ENCODE measurements at regions not wholly inside any gene's neighbourhood (a gene's known extent, or its start where the extent isn't known, plus 50 kb on each side); places are given as distances from the start of the nearest gene placed in this dataset.
"Not testable (repeated sequence)": the region's sequence is repeated elsewhere in the genome, so short reads cannot be mapped to it uniquely, and the experiment has no call there.

DNA sequence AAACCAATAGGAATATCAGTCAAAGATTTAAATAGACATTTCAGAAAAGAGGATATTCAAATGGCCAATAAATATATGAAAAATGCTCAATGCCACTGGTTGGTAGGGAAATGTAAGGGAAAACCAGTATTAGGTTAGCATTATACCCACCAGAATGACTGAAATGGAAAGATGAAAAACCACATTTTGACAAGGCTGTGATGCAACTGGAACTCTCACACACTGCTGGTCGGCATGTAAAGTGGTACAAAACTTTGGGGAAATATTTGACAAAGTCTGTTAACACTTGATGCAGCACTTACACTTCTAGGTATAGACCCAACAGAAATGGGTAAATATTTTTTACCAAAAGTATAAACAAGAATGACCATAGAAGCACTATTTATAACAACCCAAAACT is 163.2 kb upstream of the C14orf180 start:
- Histone ChIP-seq H3K27ac (ENCODE audit: low read length) (no peak overlapping the region), H3K9me3 (ENCODE audit: low read length) (no peaks in the 10 kb centered on the region), H3K4me3 (ENCODE audit: low read length) (no peak overlapping the region), H3K36me3 (ENCODE audit: insufficient read depth, low read length) (no peaks in the 10 kb centered on the region), H3K79me2 (replicated peaks; ENCODE audit: insufficient read depth, low read length) (no peaks in the 10 kb centered on the region), H3F3A (ENCODE audit: insufficient read depth, low read length, poor library complexity, severe bottlenecking) (no peaks in the 10 kb centered on the region), H2AFZ (ENCODE audit: low read depth, low read length) (no peak overlapping the region), H4K20me1 (ENCODE audit: insufficient read depth) (no peaks in the 10 kb centered on the region), H3K9ac (ENCODE audit: low read length) (no peak overlapping the region), H3K27me3 (ENCODE audit: insufficient read depth, low read depth, low read length) (no peaks in the 10 kb centered on the region), H3K9me2 (ENCODE audit: insufficient read depth, low read length) (no peaks in the 10 kb centered on the region), H3K4me2 (ENCODE audit: low read length) (no peak overlapping the region)
- TF ChIP-seq POLR2AphosphoS5 (IDR thresholded peaks at IDR 0.05) (no peak), MXI1 (conservative IDR thresholded peaks at IDR 0.05; ENCODE audit: poor library complexity, severe bottlenecking) (no peak), RAD21 (conservative IDR thresholded peaks at IDR 0.05) (no peak), TAF1 (IDR thresholded peaks at IDR 0.05; ENCODE audit: low read depth) (no peak), EP300 (conservative IDR thresholded peaks at IDR 0.05; ENCODE audit: poor library complexity, severe bottlenecking) (no peak), EZH2 (IDR thresholded peaks at IDR 0.05; ENCODE audit: borderline replicate concordance, insufficient read depth, low read length, poor library complexity, severe bottlenecking) (no peak), SMC3 (conservative IDR thresholded peaks at IDR 0.05; ENCODE audit: poor library complexity) (no peak)
- TF ChIP-seq, protein P1, sequence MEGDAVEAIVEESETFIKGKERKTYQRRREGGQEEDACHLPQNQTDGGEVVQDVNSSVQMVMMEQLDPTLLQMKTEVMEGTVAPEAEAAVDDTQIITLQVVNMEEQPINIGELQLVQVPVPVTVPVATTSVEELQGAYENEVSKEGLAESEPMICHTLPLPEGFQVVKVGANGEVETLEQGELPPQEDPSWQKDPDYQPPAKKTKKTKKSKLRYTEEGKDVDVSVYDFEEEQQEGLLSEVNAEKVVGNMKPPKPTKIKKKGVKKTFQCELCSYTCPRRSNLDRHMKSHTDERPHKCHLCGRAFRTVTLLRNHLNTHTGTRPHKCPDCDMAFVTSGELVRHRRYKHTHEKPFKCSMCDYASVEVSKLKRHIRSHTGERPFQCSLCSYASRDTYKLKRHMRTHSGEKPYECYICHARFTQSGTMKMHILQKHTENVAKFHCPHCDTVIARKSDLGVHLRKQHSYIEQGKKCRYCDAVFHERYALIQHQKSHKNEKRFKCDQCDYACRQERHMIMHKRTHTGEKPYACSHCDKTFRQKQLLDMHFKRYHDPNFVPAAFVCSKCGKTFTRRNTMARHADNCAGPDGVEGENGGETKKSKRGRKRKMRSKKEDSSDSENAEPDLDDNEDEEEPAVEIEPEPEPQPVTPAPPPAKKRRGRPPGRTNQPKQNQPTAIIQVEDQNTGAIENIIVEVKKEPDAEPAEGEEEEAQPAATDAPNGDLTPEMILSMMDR (IDR thresholded peaks at IDR 0.05; ENCODE audit: poor library complexity, severe bottlenecking): no peak
- TF ChIP-seq, protein P2, sequence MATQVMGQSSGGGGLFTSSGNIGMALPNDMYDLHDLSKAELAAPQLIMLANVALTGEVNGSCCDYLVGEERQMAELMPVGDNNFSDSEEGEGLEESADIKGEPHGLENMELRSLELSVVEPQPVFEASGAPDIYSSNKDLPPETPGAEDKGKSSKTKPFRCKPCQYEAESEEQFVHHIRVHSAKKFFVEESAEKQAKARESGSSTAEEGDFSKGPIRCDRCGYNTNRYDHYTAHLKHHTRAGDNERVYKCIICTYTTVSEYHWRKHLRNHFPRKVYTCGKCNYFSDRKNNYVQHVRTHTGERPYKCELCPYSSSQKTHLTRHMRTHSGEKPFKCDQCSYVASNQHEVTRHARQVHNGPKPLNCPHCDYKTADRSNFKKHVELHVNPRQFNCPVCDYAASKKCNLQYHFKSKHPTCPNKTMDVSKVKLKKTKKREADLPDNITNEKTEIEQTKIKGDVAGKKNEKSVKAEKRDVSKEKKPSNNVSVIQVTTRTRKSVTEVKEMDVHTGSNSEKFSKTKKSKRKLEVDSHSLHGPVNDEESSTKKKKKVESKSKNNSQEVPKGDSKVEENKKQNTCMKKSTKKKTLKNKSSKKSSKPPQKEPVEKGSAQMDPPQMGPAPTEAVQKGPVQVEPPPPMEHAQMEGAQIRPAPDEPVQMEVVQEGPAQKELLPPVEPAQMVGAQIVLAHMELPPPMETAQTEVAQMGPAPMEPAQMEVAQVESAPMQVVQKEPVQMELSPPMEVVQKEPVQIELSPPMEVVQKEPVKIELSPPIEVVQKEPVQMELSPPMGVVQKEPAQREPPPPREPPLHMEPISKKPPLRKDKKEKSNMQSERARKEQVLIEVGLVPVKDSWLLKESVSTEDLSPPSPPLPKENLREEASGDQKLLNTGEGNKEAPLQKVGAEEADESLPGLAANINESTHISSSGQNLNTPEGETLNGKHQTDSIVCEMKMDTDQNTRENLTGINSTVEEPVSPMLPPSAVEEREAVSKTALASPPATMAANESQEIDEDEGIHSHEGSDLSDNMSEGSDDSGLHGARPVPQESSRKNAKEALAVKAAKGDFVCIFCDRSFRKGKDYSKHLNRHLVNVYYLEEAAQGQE (IDR thresholded peaks at IDR 0.05; ENCODE audit: borderline replicate concordance): no peak

DNA sequence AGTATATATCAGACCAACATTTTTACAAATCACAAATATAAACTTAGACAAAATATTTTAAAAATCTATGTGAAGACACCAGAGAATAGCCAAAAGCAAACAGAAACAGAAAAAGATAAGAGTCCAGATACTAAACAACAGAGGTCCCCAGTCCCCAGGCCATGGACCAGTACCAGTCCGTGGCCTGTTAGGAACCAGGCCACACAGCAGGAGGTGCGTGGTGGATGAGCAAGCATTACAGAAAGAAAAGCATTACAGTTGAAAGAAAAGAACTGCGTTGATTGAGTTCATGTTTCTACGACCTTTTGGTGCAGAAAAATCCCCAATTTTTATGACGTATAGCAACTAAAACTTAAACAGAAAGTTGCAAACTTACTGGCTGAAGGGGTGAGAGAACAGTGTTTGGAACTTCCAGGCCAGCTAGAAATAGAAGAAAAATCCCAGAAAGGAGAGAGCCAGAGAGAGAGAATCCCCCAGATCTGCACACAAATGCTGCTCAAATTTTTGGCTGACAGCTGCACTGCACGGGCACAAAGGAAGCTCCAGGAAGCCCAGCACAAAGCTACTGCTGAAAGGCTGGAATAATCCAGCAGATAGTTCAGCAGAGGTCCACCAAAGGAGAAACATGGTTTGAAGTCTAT is 159.6 kb upstream of the C14orf180 start:
- no peak overlapping the region for H3K9ac ChIP-seq (ENCODE audit: low read length)
- no peak overlapping the region for H3K4me2 ChIP-seq (ENCODE audit: low read length)
- TF ChIP-seq EZH2 (IDR thresholded peaks at IDR 0.05; ENCODE audit: borderline replicate concordance, insufficient read depth, low read length, poor library complexity, severe bottlenecking) (no peak), SMC3 (conservative IDR thresholded peaks at IDR 0.05; ENCODE audit: poor library complexity) (no peak), RAD21 (conservative IDR thresholded peaks at IDR 0.05) (no peak)
- no peak overlapping the region for H2AFZ ChIP-seq (ENCODE audit: low read depth, low read length)
- no peaks in the 10 kb centered on the region for H4K20me1 ChIP-seq (ENCODE audit: insufficient read depth)
- no peak overlapping the region for H3K27ac ChIP-seq (ENCODE audit: low read length)
- H3K79me2 ChIP-seq (replicated peaks; ENCODE audit: insufficient read depth, low read length): no peaks in the 10 kb centered on the region
- H3K27me3 ChIP-seq (ENCODE audit: insufficient read depth, low read depth, low read length): no peaks in the 10 kb centered on the region
- H3K9me3 ChIP-seq (ENCODE audit: low read length): no peaks in the 10 kb centered on the region
- H3K36me3 ChIP-seq (ENCODE audit: insufficient read depth, low read length): no peaks in the 10 kb centered on the region
- no peaks in the 10 kb centered on the region for H3K9me2 ChIP-seq (ENCODE audit: insufficient read depth, low read length)
- H3K4me3 ChIP-seq (ENCODE audit: low read length): no peak overlapping the region
- H3F3A ChIP-seq (ENCODE audit: insufficient read depth, low read length, poor library complexity, severe bottlenecking): no peaks in the 10 kb centered on the region

DNA sequence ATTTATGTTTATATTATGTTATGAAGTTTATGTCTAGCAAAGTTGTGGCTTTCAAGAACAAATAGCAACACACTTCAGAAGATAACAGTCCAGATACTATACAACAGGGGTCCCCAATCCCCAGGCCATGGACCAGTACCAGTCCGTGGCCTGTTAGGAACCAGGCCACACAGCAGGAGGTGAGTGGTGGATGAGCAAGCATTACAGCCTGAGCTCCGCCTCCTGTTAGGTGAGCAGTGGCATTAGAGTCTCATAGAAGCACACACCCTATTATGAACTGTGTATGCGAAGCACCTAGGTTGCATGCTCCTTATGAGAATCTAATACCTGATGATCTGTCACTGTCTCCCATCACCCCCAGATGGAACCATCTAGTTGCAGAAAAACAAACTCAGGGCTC is 159.0 kb upstream of the C14orf180 start:
- not testable (repeated sequence) for H3K27ac ChIP-seq (ENCODE audit: low read length); H3F3A ChIP-seq (ENCODE audit: insufficient read depth, low read length, poor library complexity, severe bottlenecking); H3K9ac ChIP-seq (ENCODE audit: low read length); H2AFZ ChIP-seq (ENCODE audit: low read depth, low read length); H3K79me2 ChIP-seq (replicated peaks; ENCODE audit: insufficient read depth, low read length); H3K36me3 ChIP-seq (ENCODE audit: insufficient read depth, low read length); H3K9me3 ChIP-seq (ENCODE audit: low read length); H4K20me1 ChIP-seq (ENCODE audit: insufficient read depth); H3K9me2 ChIP-seq (ENCODE audit: insufficient read depth, low read length); H3K27me3 ChIP-seq (ENCODE audit: insufficient read depth, low read depth, low read length); H3K4me2 ChIP-seq (ENCODE audit: low read length); H3K4me3 ChIP-seq (ENCODE audit: low read length)
